GM21515 (cell line): ENCODE measurements at regions not wholly inside any gene's neighbourhood (a gene's known extent, or its start where the extent isn't known, plus 50 kb on each side); places are given as distances from the start of the nearest gene placed in this dataset.
"Not testable (repeated sequence)": the region's sequence is repeated elsewhere in the genome, so short reads cannot be mapped to it uniquely, and the experiment has no call there.

Experiments used
- ATAC-seq: cut with Tn5 transposase; IDR thresholded peaks from one replicate; pipeline ENCODE4 v1.9.1; 2021; ENCODE audit not compliant: unreplicated experiment

GRCh38 chr16:60077861-60078260, 1343.7 kb upstream of the GOT2 start:
- ATAC-seq, result no peak

- no peak for ATAC-seq
Measured at GRCh38 chr16:60074378-60074777, 1340.3 kb upstream of the GOT2 start.

GRCh38 chr16:60073376-60073775, 1339.3 kb upstream of the GOT2 start:
- ATAC-seq, result no peak

GRCh38 chr16:60064026-60064425, 1329.9 kb upstream of the GOT2 start:
- no peak for ATAC-seq

- ATAC-seq, result no peak
Measured at GRCh38 chr16:60061396-60061795, 1327.3 kb upstream of the GOT2 start.

GRCh38 chr16:60060731-60061130, 1326.6 kb upstream of the GOT2 start:
- no peak for ATAC-seq

GRCh38 chr16:60059141-60059540, 1325.0 kb upstream of the GOT2 start:
- ATAC-seq, result no peak

GRCh38 chr16:60041671-60042070, 1307.6 kb upstream of the GOT2 start:
- no peak for ATAC-seq

GRCh38 chr16:60031740-60032139, 1297.6 kb upstream of the GOT2 start:
- no peak for ATAC-seq

- ATAC-seq, result no peak
Measured at GRCh38 chr16:60027351-60027750, 1293.2 kb upstream of the GOT2 start.

GRCh38 chr16:60013076-60013475, 1279.0 kb upstream of the GOT2 start:
- no peak for ATAC-seq

- no peak for ATAC-seq
Measured at GRCh38 chr16:60001523-60001922, 1267.4 kb upstream of the GOT2 start.

- ATAC-seq, result no peak
Measured at GRCh38 chr16:59997706-59998105, 1263.6 kb upstream of the GOT2 start.

GRCh38 chr16:59993101-59993500, 1259.0 kb upstream of the GOT2 start:
- no peak for ATAC-seq

GRCh38 chr16:59991171-59991570, 1257.1 kb upstream of the GOT2 start:
- no peak for ATAC-seq

GRCh38 chr16:59988591-59988990, 1254.5 kb upstream of the GOT2 start:
- no peak for ATAC-seq

GRCh38 chr16:59975953-59976352, 1241.8 kb upstream of the GOT2 start:
- ATAC-seq, result no peak

GRCh38 chr16:59973966-59974365, 1239.8 kb upstream of the GOT2 start:
- no peak for ATAC-seq

GRCh38 chr16:59971264-59971663, 1237.1 kb upstream of the GOT2 start:
- ATAC-seq, result no peak

GRCh38 chr16:59964232-59964924, 1230.3 kb upstream of the GOT2 start:
- ATAC-seq, result no peak

- ATAC-seq, result no peak
Measured at GRCh38 chr16:59959311-59959710, 1225.2 kb upstream of the GOT2 start.

- ATAC-seq, result no peak
Measured at GRCh38 chr16:59950431-59950830, 1216.3 kb upstream of the GOT2 start.

GRCh38 chr16:59944041-59944440, 1209.9 kb upstream of the GOT2 start:
- ATAC-seq, result not testable (repeated sequence)
